NCI-H748 (cell line): ENCODE measurements at regions not wholly inside any gene's neighbourhood (a gene's known extent, or its start where the extent isn't known, plus 50 kb on each side); places are given as distances from the start of the nearest gene placed in this dataset.
"Not testable (repeated sequence)": the region's sequence is repeated elsewhere in the genome, so short reads cannot be mapped to it uniquely, and the experiment has no call there.

Experiments used
- DNase-seq: peaks from one replicate; lab custom pipeline; 2025; ENCODE audit not compliant: unreplicated experiment; lab: John Stamatoyannopoulos, UW

- not testable (repeated sequence) for DNase-seq
These were observed 81.2 kb upstream of the FAM153A start for GRCh38 chr5:177863822-177864446.

GRCh38 chr5:177857642-177858200 lies 75.0 kb upstream of the FAM153A start:
- not testable (repeated sequence) for DNase-seq

GRCh38 chr5:177856474-177856873 lies 73.8 kb upstream of the FAM153A start:
- DNase-seq: not testable (repeated sequence)

- DNase-seq: not testable (repeated sequence)
These were observed 65.2 kb upstream of the FAM153A start for GRCh38 chr5:177847914-177848313.

GRCh38 chr5:177846598-177846997 lies 63.9 kb upstream of the FAM153A start:
- DNase-seq: not testable (repeated sequence)

- not testable (repeated sequence) for DNase-seq
These were observed 63.2 kb upstream of the FAM153A start for GRCh38 chr5:177845906-177846305.

- DNase-seq: not testable (repeated sequence)
These were observed 53.5 kb upstream of the FAM153A start for GRCh38 chr5:177836191-177836590.
